GM10266 (cell line): ENCODE measurements at regions not wholly inside any gene's neighbourhood (a gene's known extent, or its start where the extent isn't known, plus 50 kb on each side); places are given as distances from the start of the nearest gene placed in this dataset.

Experiments
- DNase-seq: peaks from one replicate; pipeline ENCODE4 v3.0.0; 2012; ENCODE audit errors: extremely low spot score
- TF ChIP-seq, protein P1 (sequence below): IDR thresholded peaks from 2 replicates; pipeline ENCODE4 v1.5.1; 2012; ENCODE audit warnings: mild to moderate bottlenecking, low read depth; ENCODE audit not compliant: control insufficient read depth, insufficient read depth; ENCODE audit errors: missing control alignments

DNA sequence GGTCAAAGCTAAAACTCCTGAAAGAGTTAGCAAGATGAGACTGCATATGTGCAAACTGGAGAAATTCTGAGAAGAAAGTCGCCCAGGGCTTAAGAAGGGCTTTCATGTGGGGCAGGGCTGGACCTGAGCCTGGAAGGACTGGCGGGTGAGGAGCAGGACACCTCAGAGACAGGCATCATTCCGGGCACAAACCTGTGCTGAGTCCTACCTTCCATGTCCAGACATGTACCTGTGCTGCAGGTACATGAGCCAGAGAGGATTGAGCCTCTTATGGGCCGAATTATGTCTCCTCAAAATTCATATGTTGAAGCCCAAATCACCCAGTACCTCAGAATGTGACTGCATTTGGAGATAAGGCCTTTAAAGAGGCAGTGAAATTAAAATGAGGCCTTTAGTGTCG, 171.0 kb downstream of the QRSL1 start:
- no peak for DNase-seq
- TF ChIP-seq, protein P1, sequence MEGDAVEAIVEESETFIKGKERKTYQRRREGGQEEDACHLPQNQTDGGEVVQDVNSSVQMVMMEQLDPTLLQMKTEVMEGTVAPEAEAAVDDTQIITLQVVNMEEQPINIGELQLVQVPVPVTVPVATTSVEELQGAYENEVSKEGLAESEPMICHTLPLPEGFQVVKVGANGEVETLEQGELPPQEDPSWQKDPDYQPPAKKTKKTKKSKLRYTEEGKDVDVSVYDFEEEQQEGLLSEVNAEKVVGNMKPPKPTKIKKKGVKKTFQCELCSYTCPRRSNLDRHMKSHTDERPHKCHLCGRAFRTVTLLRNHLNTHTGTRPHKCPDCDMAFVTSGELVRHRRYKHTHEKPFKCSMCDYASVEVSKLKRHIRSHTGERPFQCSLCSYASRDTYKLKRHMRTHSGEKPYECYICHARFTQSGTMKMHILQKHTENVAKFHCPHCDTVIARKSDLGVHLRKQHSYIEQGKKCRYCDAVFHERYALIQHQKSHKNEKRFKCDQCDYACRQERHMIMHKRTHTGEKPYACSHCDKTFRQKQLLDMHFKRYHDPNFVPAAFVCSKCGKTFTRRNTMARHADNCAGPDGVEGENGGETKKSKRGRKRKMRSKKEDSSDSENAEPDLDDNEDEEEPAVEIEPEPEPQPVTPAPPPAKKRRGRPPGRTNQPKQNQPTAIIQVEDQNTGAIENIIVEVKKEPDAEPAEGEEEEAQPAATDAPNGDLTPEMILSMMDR: no peak

DNA sequence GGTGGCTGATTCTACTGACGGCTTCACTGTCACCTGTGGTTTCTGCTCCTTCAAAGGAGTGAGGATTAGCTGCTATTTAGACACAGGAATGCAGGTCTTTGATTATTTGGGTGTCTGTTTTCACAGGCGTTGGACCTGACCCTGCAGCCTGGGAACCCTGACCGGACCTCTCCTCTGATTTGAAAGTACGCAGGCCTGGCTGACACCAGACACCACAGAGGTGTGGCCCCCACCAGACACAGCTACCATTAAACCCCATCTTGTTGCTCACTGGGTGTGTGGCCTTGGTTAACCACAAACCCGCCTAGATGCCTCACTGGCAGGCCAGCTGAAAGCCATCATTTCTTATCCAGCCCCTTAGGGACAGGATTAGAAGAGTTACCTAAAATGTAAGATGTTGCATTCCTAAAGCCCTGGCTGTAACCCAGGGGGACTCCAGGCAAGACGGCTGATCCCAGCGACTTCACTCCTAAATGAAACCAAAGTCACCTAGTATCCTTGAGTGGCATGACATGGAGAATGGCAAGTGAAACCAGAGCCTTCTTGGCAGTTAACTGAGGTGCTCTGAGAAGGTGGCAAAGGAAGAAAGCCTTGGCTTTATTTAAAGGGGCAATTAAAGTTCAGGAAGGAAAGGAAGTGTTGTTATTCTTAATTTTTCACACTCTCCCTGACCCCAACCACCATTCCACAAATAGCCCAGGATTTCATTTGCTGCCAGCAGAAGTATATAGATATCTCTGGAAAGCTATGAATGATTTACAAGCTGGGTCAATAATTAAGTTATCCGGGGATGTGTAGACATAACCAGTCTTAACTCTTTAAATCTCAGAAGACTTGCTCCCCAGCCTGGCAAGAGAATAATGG, 169.9 kb downstream of the QRSL1 start:
- TF ChIP-seq, protein P1: no peak
- DNase-seq: no peak

- DNase-seq: no peak
- TF ChIP-seq, protein P1: no peak
Observed at GRCh38 chr6:106797186-106797585, 167.8 kb downstream of the QRSL1 start.

DNA sequence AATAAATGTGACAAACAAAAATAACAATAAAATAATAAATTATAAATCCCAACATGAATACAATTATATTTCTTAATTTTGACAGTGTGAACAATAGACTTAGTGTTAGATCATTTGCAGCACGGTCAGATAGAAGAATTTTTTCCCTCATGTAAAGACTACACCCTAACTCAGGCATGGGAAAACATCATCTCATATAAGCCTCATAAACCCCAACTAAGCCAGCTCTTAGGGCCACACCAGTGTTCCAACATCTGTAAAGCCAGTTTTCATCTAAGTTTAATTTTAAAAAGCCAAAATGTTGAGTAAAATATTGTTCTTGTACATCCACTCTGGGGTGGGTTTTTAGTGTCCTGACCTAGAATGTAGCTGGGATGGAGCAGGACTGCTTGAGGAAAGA, 167.4 kb downstream of the QRSL1 start:
- no peak for DNase-seq
- TF ChIP-seq, protein P1: no peak

DNA sequence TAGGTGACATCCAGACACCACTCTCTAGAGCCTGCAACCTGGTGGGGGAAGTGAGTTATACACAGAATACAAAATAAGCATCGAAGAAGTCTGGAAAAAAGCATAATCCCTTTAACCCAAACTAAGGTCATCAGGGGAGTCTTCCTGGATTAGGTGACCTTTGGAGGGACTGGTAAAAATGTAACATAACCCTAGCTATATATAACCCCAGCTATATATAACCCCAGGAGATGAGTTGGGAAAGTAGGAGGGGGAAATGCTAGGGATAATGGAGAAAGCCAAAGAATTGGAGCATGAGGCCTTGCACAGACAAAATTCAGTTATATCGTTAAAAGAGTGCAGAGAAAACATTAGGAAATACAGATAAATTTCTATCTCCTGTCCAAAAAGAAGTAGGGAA, 164.8 kb downstream of the QRSL1 start:
- DNase-seq: no peak
- TF ChIP-seq, protein P1: no peak

DNA sequence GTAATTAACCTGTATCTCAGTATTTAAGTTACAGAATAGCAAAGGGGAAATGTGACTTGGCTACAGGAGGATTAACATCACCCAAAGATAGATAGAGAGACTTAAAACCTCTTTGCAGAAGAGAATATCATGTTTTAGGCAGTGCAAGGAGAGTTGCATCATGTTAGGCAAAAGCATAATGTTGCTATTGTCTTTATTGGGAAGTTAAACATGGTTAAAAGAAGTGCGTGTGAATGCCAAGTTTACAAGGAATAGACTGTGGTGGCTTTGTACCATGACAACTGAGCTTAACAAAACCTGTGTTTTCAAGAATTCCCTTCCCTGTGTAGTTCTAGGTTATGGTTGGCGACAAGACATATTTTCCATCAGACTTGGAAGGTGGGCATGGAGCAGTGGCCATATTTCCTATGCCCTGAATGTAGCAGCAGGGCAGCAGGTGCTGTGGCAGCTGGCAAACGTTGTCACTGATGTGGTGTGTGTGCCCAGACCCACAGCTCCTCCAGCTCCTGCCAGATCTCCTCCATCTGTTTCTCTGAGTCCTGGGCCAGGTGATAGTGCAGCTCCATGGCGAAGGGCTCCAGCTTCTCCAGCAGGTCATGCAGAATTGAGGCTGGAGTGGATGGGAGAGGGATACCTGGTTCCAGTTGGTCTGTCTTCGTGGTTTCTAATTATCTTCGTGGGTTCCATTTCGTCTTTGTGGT, 163.3 kb downstream of the QRSL1 start:
- no peak for DNase-seq
- TF ChIP-seq, protein P1: no peak

DNA sequence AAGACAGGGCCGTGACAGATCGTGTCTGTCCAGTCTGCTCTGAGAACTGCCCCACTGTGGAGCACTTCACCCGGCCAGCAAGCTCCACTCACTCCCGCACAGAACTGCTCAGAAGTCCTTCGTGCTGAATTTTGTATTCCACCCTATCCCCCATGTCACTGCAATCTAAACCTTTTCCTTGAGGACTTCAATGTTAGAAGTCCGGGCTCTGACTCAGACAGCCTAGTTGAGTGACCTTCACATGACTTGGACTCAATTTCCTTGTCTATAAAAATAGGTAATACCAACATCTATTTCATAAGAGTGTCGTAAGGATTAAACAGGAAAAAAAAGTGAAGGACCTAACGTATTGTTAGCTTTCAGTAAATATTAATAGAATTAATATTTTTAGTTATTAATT, 161.6 kb downstream of the QRSL1 start:
- TF ChIP-seq, protein P1: no peak
- DNase-seq: no peak
